ENCODE measurements at regions not wholly inside any gene's neighbourhood (a gene's known extent, or its start where the extent isn't known, plus 50 kb on each side); places are given as distances from the start of the nearest gene placed in this dataset.

DNA sequence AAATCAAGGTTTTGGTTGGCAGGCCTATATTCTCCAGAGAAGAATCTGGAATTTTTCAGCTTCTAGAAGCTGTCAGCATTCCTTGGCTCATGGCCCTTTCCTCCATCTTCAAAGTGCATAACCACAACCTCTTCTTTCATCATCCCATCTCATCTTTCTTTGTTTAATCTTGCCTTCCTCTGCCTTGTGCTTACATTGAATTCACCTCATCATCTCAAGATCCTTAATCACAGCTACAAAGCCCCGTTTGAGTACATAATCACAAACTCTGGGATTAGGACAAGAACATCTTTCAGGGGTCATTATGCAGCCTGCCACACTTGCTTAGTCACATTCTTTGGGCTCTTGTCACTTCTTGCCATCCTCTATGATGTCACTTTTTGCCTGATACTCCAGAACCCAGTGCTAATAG, 130.3 kb downstream of the FOXD1 start:
- Histone ChIP-seq H3K9me3 (ENCODE audit: control insufficient read depth in 1 of 2, low read length in 2 of 2) (no peaks in the 10 kb centered on the region), H3K27ac (ENCODE audit: low read length) (no peak overlapping the region), H3K4me3 (ENCODE audit: low read depth in 1 of 2, low read length in 2 of 2) (no peak overlapping the region), H3K36me3 (ENCODE audit: control insufficient read depth in 1 of 2, insufficient read depth in 2 of 2, low read length in 2 of 2) (no peaks in the 10 kb centered on the region), H3K27me3 (ENCODE audit: low read depth, low read length) (no peaks in the 10 kb centered on the region), H3K4me1 (ENCODE audit: control insufficient read depth in 1 of 2, insufficient read depth in 2 of 2, low read length in 2 of 2) (no peaks in the 10 kb centered on the region)

- Histone ChIP-seq H3K27ac (ENCODE audit: low read length) (no peak overlapping the region), H3K27me3 (ENCODE audit: low read depth, low read length) (no peaks in the 10 kb centered on the region)
Measured at GRCh38 chr5:73317523-73317922, 131.1 kb downstream of the FOXD1 start.

GRCh38 chr5:73314395-73315257, 134.0 kb downstream of the FOXD1 start:
- H3K9me3 ChIP-seq (ENCODE audit: control insufficient read depth in 1 of 2, low read length in 2 of 2), result no peaks in the 10 kb centered on the region
- peaks cover 27% of the 10 kb centered on the region for H3K27me3 ChIP-seq (ENCODE audit: low read depth, low read length)
- peaks cover 0 to 8% of the 10 kb centered on the region in 2 donors for H3K36me3 ChIP-seq (ENCODE audit: control insufficient read depth in 1 of 2, insufficient read depth in 2 of 2, low read length in 2 of 2)
- H3K4me1 ChIP-seq (ENCODE audit: control insufficient read depth in 1 of 2, insufficient read depth in 2 of 2, low read length in 2 of 2), result peaks cover 0 to 12% of the 10 kb centered on the region in 2 donors
- no peak overlapping the region for H3K27ac ChIP-seq (ENCODE audit: low read length)
- no peak overlapping the region for H3K4me3 ChIP-seq (ENCODE audit: low read depth in 1 of 2, low read length in 2 of 2)

More at GRCh38 chr5:73317523-73317922, 131.1 kb downstream of the FOXD1 start:
- H3K9me3 ChIP-seq (ENCODE audit: control insufficient read depth in 1 of 2, low read length in 2 of 2), result no peaks in the 10 kb centered on the region
- no peaks in the 10 kb centered on the region for H3K4me1 ChIP-seq (ENCODE audit: control insufficient read depth in 1 of 2, insufficient read depth in 2 of 2, low read length in 2 of 2)
- no peak overlapping the region for H3K4me3 ChIP-seq (ENCODE audit: low read depth in 1 of 2, low read length in 2 of 2)
- H3K36me3 ChIP-seq (ENCODE audit: control insufficient read depth in 1 of 2, insufficient read depth in 2 of 2, low read length in 2 of 2), result no peaks in the 10 kb centered on the region

- peaks cover 27% of the 10 kb centered on the region for H3K27me3 ChIP-seq (ENCODE audit: low read depth, low read length)
- peaks cover 0 to 8% of the 10 kb centered on the region in 2 donors for H3K36me3 ChIP-seq (ENCODE audit: control insufficient read depth in 1 of 2, insufficient read depth in 2 of 2, low read length in 2 of 2)
- H3K27ac ChIP-seq (ENCODE audit: low read length), result no peak overlapping the region
Measured at GRCh38 chr5:73312872-73313510, 135.6 kb downstream of the FOXD1 start.

GRCh38 chr5:73312146-73312871, 136.3 kb downstream of the FOXD1 start:
- H3K4me1 ChIP-seq (ENCODE audit: control insufficient read depth in 1 of 2, insufficient read depth in 2 of 2, low read length in 2 of 2), result peaks cover 0 to 12% of the 10 kb centered on the region in 2 donors
- H3K27me3 ChIP-seq (ENCODE audit: low read depth, low read length), result peaks cover 27% of the 10 kb centered on the region
- H3K9me3 ChIP-seq (ENCODE audit: control insufficient read depth in 1 of 2, low read length in 2 of 2), result no peaks in the 10 kb centered on the region
- H3K27ac ChIP-seq (ENCODE audit: low read length), result no peak overlapping the region
- H3K4me3 ChIP-seq (ENCODE audit: low read depth in 1 of 2, low read length in 2 of 2), result peak overlapping the region in 1 of 2 donors; percentile 41
- peaks cover 0 to 8% of the 10 kb centered on the region in 2 donors for H3K36me3 ChIP-seq (ENCODE audit: control insufficient read depth in 1 of 2, insufficient read depth in 2 of 2, low read length in 2 of 2)

More at GRCh38 chr5:73312872-73313510, 135.6 kb downstream of the FOXD1 start:
- Histone ChIP-seq H3K9me3 (ENCODE audit: control insufficient read depth in 1 of 2, low read length in 2 of 2) (no peaks in the 10 kb centered on the region), H3K4me1 (ENCODE audit: control insufficient read depth in 1 of 2, insufficient read depth in 2 of 2, low read length in 2 of 2) (peaks cover 0 to 12% of the 10 kb centered on the region in 2 donors), H3K4me3 (ENCODE audit: low read depth in 1 of 2, low read length in 2 of 2) (no peak overlapping the region)

- Histone ChIP-seq H3K4me3 (ENCODE audit: low read depth in 1 of 2, low read length in 2 of 2) (peak overlapping the region in 1 of 2 donors; percentile 41), H3K27ac (ENCODE audit: low read length) (no peak overlapping the region), H3K4me1 (ENCODE audit: control insufficient read depth in 1 of 2, insufficient read depth in 2 of 2, low read length in 2 of 2) (peaks cover 0 to 12% of the 10 kb centered on the region in 2 donors), H3K27me3 (ENCODE audit: low read depth, low read length) (peaks cover 27% of the 10 kb centered on the region), H3K9me3 (ENCODE audit: control insufficient read depth in 1 of 2, low read length in 2 of 2) (no peaks in the 10 kb centered on the region), H3K36me3 (ENCODE audit: control insufficient read depth in 1 of 2, insufficient read depth in 2 of 2, low read length in 2 of 2) (peaks cover 0 to 8% of the 10 kb centered on the region in 2 donors)
Measured at GRCh38 chr5:73311291-73312110, 137.1 kb downstream of the FOXD1 start.

DNA sequence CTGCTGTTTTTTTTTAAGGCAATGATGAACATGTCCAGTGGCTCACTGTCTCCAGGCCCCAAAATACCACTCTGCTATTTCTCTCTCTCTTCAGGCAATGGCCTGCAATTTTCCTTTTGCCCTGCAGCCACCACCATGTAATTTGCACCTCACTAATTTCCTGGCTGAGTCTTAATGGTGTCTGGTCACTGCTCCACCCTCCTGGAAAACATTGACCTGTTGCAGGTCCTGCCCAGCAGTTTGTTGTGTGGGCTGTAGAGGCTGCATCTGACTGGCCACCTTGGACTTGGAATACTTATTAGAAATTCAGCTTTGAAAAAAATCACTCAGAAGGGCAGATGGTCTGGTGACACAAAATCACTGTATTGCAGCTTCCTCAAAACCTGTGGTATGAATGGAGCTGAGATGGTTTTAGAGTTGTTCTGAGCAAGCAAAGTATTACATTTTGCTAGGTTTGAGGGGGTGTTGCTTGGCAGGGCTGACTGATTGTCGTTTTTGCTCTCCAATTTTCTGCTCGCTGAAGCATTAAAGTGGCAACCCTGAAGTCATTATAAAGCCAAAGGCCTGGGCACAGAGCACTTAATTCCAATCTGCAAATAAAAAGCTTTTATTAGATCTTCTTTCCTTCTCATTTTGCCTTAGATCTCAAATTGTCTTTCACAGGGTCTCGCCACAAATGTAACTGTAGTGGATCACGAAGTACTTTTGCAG, 134.8 kb downstream of the TMEM174 start:
- no peak overlapping the region for H3K27ac ChIP-seq (ENCODE audit: low read length)
- H3K36me3 ChIP-seq (ENCODE audit: control insufficient read depth in 1 of 2, insufficient read depth in 2 of 2, low read length in 2 of 2), result peaks cover 0 to 8% of the 10 kb centered on the region in 2 donors
- H3K4me1 ChIP-seq (ENCODE audit: control insufficient read depth in 1 of 2, insufficient read depth in 2 of 2, low read length in 2 of 2), result peaks cover 0 to 23% of the 10 kb centered on the region in 2 donors
- H3K9me3 ChIP-seq (ENCODE audit: control insufficient read depth in 1 of 2, low read length in 2 of 2), result no peaks in the 10 kb centered on the region
- H3K27me3 ChIP-seq (ENCODE audit: low read depth, low read length), result peaks cover 48% of the 10 kb centered on the region
- no peak overlapping the region for H3K4me3 ChIP-seq (ENCODE audit: low read depth in 1 of 2, low read length in 2 of 2)

DNA sequence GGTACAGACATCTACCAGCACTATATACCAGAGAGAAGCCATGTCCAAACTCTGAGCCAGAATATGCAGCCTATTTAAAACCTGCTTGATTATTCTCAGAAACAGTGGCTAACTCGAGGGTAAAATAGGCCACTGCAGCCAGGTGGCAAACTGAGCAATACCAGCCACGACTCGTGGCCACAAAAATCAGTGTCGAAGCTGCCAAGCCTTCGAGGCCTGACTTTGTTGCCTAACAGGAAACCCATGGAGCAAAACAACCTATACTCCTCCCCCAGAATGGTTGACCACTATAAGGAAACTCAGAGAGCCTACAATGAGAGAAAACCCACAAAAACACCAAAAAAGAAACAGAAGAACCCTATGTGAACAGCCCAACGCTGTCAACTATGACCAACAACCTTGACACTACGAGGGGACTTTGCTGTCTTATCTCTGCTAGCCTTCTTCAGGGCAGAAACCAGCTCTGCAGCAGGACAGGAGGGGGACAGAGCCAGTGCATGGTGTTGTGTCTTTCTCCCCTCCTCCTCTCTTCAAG, 133.8 kb downstream of the TMEM174 start:
- H3K9me3 ChIP-seq (ENCODE audit: control insufficient read depth in 1 of 2, low read length in 2 of 2), result no peaks in the 10 kb centered on the region
- peaks cover 0 to 28% of the 10 kb centered on the region in 2 donors for H3K4me1 ChIP-seq (ENCODE audit: control insufficient read depth in 1 of 2, insufficient read depth in 2 of 2, low read length in 2 of 2)
- H3K27me3 ChIP-seq (ENCODE audit: low read depth, low read length), result peaks cover 52% of the 10 kb centered on the region
- peaks cover 0 to 2% of the 10 kb centered on the region in 2 donors for H3K36me3 ChIP-seq (ENCODE audit: control insufficient read depth in 1 of 2, insufficient read depth in 2 of 2, low read length in 2 of 2)
- no peak overlapping the region for H3K27ac ChIP-seq (ENCODE audit: low read length)
- no peak overlapping the region for H3K4me3 ChIP-seq (ENCODE audit: low read depth in 1 of 2, low read length in 2 of 2)

GRCh38 chr5:73306078-73306719, 133.2 kb downstream of the TMEM174 start:
- Histone ChIP-seq H3K36me3 (ENCODE audit: control insufficient read depth in 1 of 2, insufficient read depth in 2 of 2, low read length in 2 of 2) (no peaks in the 10 kb centered on the region), H3K27ac (ENCODE audit: low read length) (no peak overlapping the region), H3K4me3 (ENCODE audit: low read depth in 1 of 2, low read length in 2 of 2) (no peak overlapping the region), H3K9me3 (ENCODE audit: control insufficient read depth in 1 of 2, low read length in 2 of 2) (no peaks in the 10 kb centered on the region), H3K4me1 (ENCODE audit: control insufficient read depth in 1 of 2, insufficient read depth in 2 of 2, low read length in 2 of 2) (peaks cover 0 to 22% of the 10 kb centered on the region in 2 donors), H3K27me3 (ENCODE audit: low read depth, low read length) (peaks cover 52% of the 10 kb centered on the region)

All from muscle layer of duodenum (tissue), 2 donors.